Kidney tubule cell (primary cell): ENCODE measurements at regions not wholly inside any gene's neighbourhood (a gene's known extent, or its start where the extent isn't known, plus 50 kb on each side); places are given as distances from the start of the nearest gene placed in this dataset.
A peak's percentile ranks its signal among the peaks of the same experiment; 100 is the strongest.

ENCODE experiments used
- DNase-seq: peaks from one replicate; pipeline ENCODE4 v3.0.0-alpha.2; 2018; ENCODE audit warnings: low spot score

GRCh38 chr4:174120446-174121295 is 162.8 kb downstream of the FBXO8 start:
- peak; percentile 63 for DNase-seq

- DNase-seq, result peak; percentile 28
These were observed 163.6 kb downstream of the FBXO8 start for GRCh38 chr4:174119830-174120229.

GRCh38 chr4:174119051-174119450 is 164.4 kb downstream of the FBXO8 start:
- DNase-seq, result no peak

- DNase-seq, result no peak
These were observed 165.3 kb downstream of the FBXO8 start for GRCh38 chr4:174118171-174118570.

GRCh38 chr4:174117445-174117844 is 166.0 kb downstream of the FBXO8 start:
- no peak for DNase-seq

- no peak for DNase-seq
These were observed 167.4 kb downstream of the FBXO8 start for GRCh38 chr4:174116021-174116420.

GRCh38 chr4:174111422-174111821 is 172.0 kb downstream of the FBXO8 start:
- no peak for DNase-seq

- no peak for DNase-seq
These were observed 173.3 kb downstream of the FBXO8 start for GRCh38 chr4:174110180-174110579.

GRCh38 chr4:174107746-174108354 is 175.6 kb downstream of the FBXO8 start:
- no peak for DNase-seq

- DNase-seq, result no peak
These were observed 178.3 kb downstream of the FBXO8 start for GRCh38 chr4:174105202-174105601.

GRCh38 chr4:174100910-174101309 is 182.6 kb downstream of the FBXO8 start:
- no peak for DNase-seq

GRCh38 chr4:174099712-174100111 is 183.8 kb downstream of the FBXO8 start:
- DNase-seq, result no peak

GRCh38 chr4:174096999-174097398 is 186.5 kb downstream of the FBXO8 start:
- no peak for DNase-seq

GRCh38 chr4:174096456-174096855 is 187.0 kb downstream of the FBXO8 start:
- no peak for DNase-seq

GRCh38 chr4:174091130-174091529 is 192.3 kb downstream of the FBXO8 start:
- no peak for DNase-seq

- no peak for DNase-seq
These were observed 193.8 kb downstream of the FBXO8 start for GRCh38 chr4:174089711-174090110.

- no peak for DNase-seq
These were observed 194.7 kb downstream of the FBXO8 start for GRCh38 chr4:174088795-174089194.

GRCh38 chr4:174086829-174087799 is 196.4 kb downstream of the FBXO8 start:
- DNase-seq, result no peak

GRCh38 chr4:174084981-174085380 is 198.5 kb downstream of the FBXO8 start:
- no peak for DNase-seq

- DNase-seq, result no peak
These were observed 198.9 kb downstream of the FBXO8 start for GRCh38 chr4:174084542-174084941.

- no peak for DNase-seq
These were observed 203.1 kb downstream of the FBXO8 start for GRCh38 chr4:174080361-174080760.

GRCh38 chr4:174071595-174071994 is 211.9 kb downstream of the FBXO8 start:
- no peak for DNase-seq
